NT2/D1 (cell line): ENCODE measurements at regions not wholly inside any gene's neighbourhood (a gene's known extent, or its start where the extent isn't known, plus 50 kb on each side); places are given as distances from the start of the nearest gene placed in this dataset.
A peak's percentile ranks its signal among the peaks of the same experiment; 100 is the strongest.

Source experiments
- DNase-seq: peaks from one replicate; pipeline ENCODE4 v3.0.0-alpha.2; 2011; ENCODE audit warnings: low read depth, low spot score
- H3K27me3 ChIP-seq: 2 replicates; pipeline ENCODE4 v1.6.0; 2011; ENCODE audit warnings: mild to moderate bottlenecking; ENCODE audit not compliant: insufficient read length, insufficient read depth
- H3K36me3 ChIP-seq: 2 replicates; pipeline ENCODE4 v1.6.1; 2011; ENCODE audit warnings: mild to moderate bottlenecking, low read length, mixed read lengths; ENCODE audit not compliant: insufficient read depth, insufficient read length
- H3K4me1 ChIP-seq: 2 replicates; pipeline ENCODE4 v1.5.1; 2011; ENCODE audit not compliant: insufficient read depth, insufficient read length
- H3K4me3 ChIP-seq: 2 replicates; pipeline ENCODE4 v1.5.1; 2011; ENCODE audit warnings: low read depth; ENCODE audit not compliant: insufficient read length
- H3K9ac ChIP-seq: 2 replicates; pipeline ENCODE4 v1.6.0; 2011; ENCODE audit warnings: low read depth; ENCODE audit not compliant: insufficient read length
- H3K9me3 ChIP-seq: 2 replicates; pipeline ENCODE4 v1.5.1; 2011; ENCODE audit warnings: mild to moderate bottlenecking, low read length; ENCODE audit not compliant: insufficient read depth
- SUZ12 ChIP-seq: IDR thresholded peaks from 2 replicates; pipeline ENCODE4 v1.6.1; 2011; ENCODE audit not compliant: insufficient read length, insufficient read depth; ENCODE audit errors: extremely low read depth
- YY1 ChIP-seq: IDR thresholded peaks from 2 replicates; pipeline ENCODE4 v1.6.1; 2011; ENCODE audit not compliant: insufficient read length, insufficient read depth
- ZNF274 ChIP-seq: IDR thresholded peaks from 2 replicates; pipeline ENCODE4 v1.6.1; 2011; ENCODE audit warnings: mild to moderate bottlenecking, low read depth, low read length

GRCh38 chr2:191526953-191527556 lies 150.9 kb upstream of the NABP1 start:
- no peaks in the 10 kb centered on the region for H3K27me3 ChIP-seq

GRCh38 chr2:191530618-191531017 lies 147.3 kb upstream of the NABP1 start:
- Histone ChIP-seq H3K9ac (no peak overlapping the region), H3K36me3 (no peaks in the 10 kb centered on the region), H3K27me3 (no peaks in the 10 kb centered on the region), H3K4me1 (no peaks in the 10 kb centered on the region), H3K9me3 (no peaks in the 10 kb centered on the region), H3K4me3 (no peak overlapping the region)
- no peak for TF ChIP-seq YY1
- no peak for TF ChIP-seq SUZ12
- DNase-seq, result no peak

More at GRCh38 chr2:191526953-191527556, 150.9 kb upstream of the NABP1 start:
- Histone ChIP-seq H3K4me3 (no peak overlapping the region), H3K4me1 (no peaks in the 10 kb centered on the region), H3K9ac (no peak overlapping the region), H3K9me3 (no peaks in the 10 kb centered on the region), H3K36me3 (no peaks in the 10 kb centered on the region)
- no peak for DNase-seq
- TF ChIP-seq SUZ12, result no peak
- TF ChIP-seq ZNF274, result no peak
- no peak for TF ChIP-seq YY1

- TF ChIP-seq YY1, result no peak
- no peak overlapping the region for H3K9ac ChIP-seq
- no peaks in the 10 kb centered on the region for H3K36me3 ChIP-seq
These were observed 144.2 kb upstream of the NABP1 start for GRCh38 chr2:191533693-191534180.

GRCh38 chr2:191537921-191538320 lies 140.0 kb upstream of the NABP1 start:
- no peak for TF ChIP-seq YY1
- no peak for TF ChIP-seq SUZ12
- DNase-seq, result no peak
- H3K9ac ChIP-seq, result no peak overlapping the region
- no peaks in the 10 kb centered on the region for H3K36me3 ChIP-seq
- H3K4me1 ChIP-seq, result no peaks in the 10 kb centered on the region
- H3K9me3 ChIP-seq, result no peaks in the 10 kb centered on the region
- no peak overlapping the region for H3K4me3 ChIP-seq
- no peaks in the 10 kb centered on the region for H3K27me3 ChIP-seq

More at GRCh38 chr2:191533693-191534180, 144.2 kb upstream of the NABP1 start:
- Histone ChIP-seq H3K9me3 (no peaks in the 10 kb centered on the region), H3K4me3 (no peak overlapping the region), H3K27me3 (no peaks in the 10 kb centered on the region), H3K4me1 (no peaks in the 10 kb centered on the region)
- no peak for DNase-seq

- no peak overlapping the region for H3K4me3 ChIP-seq
- no peaks in the 10 kb centered on the region for H3K4me1 ChIP-seq
- H3K9ac ChIP-seq, result no peak overlapping the region
- no peaks in the 10 kb centered on the region for H3K27me3 ChIP-seq
- H3K36me3 ChIP-seq, result no peaks in the 10 kb centered on the region
- H3K9me3 ChIP-seq, result no peaks in the 10 kb centered on the region
- DNase-seq, result no peak
- TF ChIP-seq ZNF274 (no peak), YY1 (no peak), SUZ12 (no peak)
These were observed 139.5 kb upstream of the NABP1 start for GRCh38 chr2:191538334-191538903.

GRCh38 chr2:191539068-191539467 lies 138.9 kb upstream of the NABP1 start:
- Histone ChIP-seq H3K9me3 (no peaks in the 10 kb centered on the region), H3K9ac (no peak overlapping the region), H3K36me3 (no peaks in the 10 kb centered on the region), H3K4me3 (no peak overlapping the region), H3K27me3 (no peaks in the 10 kb centered on the region), H3K4me1 (no peaks in the 10 kb centered on the region)
- TF ChIP-seq ZNF274 (no peak), SUZ12 (no peak), YY1 (no peak)
- DNase-seq, result peak; percentile 16

- no peaks in the 10 kb centered on the region for H3K36me3 ChIP-seq
- peaks cover 11% of the 10 kb centered on the region; the same call in 1 of the 2 replicates for H3K9me3 ChIP-seq
- no peak for DNase-seq
- no peaks in the 10 kb centered on the region for H3K4me1 ChIP-seq
- no peak overlapping the region for H3K4me3 ChIP-seq
- no peak overlapping the region for H3K9ac ChIP-seq
- TF ChIP-seq ZNF274, result no peak
- TF ChIP-seq YY1, result no peak
- no peak for TF ChIP-seq SUZ12
- H3K27me3 ChIP-seq, result no peaks in the 10 kb centered on the region
These were observed 137.3 kb upstream of the NABP1 start for GRCh38 chr2:191540681-191541080.
